A673 (cell line): ENCODE measurements at regions not wholly inside any gene's neighbourhood (a gene's known extent, or its start where the extent isn't known, plus 50 kb on each side); places are given as distances from the start of the nearest gene placed in this dataset.

Source experiments
- CTCF ChIP-seq: fragments of 300-800, 200-600 bp; sonication (generic); conservative IDR thresholded peaks from 2 replicates; pipeline ENCODE4 v1.5.1; 2017; ENCODE audit warnings: low read depth, mild to moderate bottlenecking, antibody characterized with exemption, low read length, moderate library complexity, mixed read lengths
- EZH2 ChIP-seq: fragments of 200-600 bp; sonication (generic); IDR thresholded peaks from 2 replicates; pipeline ENCODE4 v1.6.1; 2017; ENCODE audit warnings: borderline replicate concordance, low read depth, mild to moderate bottlenecking, mixed read lengths, antibody characterized with exemption, low read length; ENCODE audit not compliant: poor library complexity, severe bottlenecking

- TF ChIP-seq EZH2 (no peak), CTCF (no peak)
Observed at GRCh38 chr9:30584559-30584958, 1799.9 kb upstream of the ACO1 start.
